OCI-M1 (cell line): ENCODE measurements at regions not wholly inside any gene's neighbourhood (a gene's known extent, or its start where the extent isn't known, plus 50 kb on each side); places are given as distances from the start of the nearest gene placed in this dataset.
"Not testable (repeated sequence)": the region's sequence is repeated elsewhere in the genome, so short reads cannot be mapped to it uniquely, and the experiment has no call there.

Source experiments
- DNase-seq: peaks from one replicate; lab custom pipeline; 2025; lab: John Stamatoyannopoulos, UW

- DNase-seq: no peak
Observed at GRCh38 chr13:34361560-34361959, 543.6 kb downstream of the RFC3 start.

- no peak for DNase-seq
Observed at GRCh38 chr13:34363266-34363665, 545.3 kb downstream of the RFC3 start.

GRCh38 chr13:34364633-34365032 lies 546.7 kb downstream of the RFC3 start:
- no peak for DNase-seq

- no peak for DNase-seq
Observed at GRCh38 chr13:34369931-34370330, 552.0 kb downstream of the RFC3 start.

GRCh38 chr13:34371108-34371507 lies 553.2 kb downstream of the RFC3 start:
- peak; percentile 3 for DNase-seq

GRCh38 chr13:34371645-34372395 lies 553.9 kb downstream of the RFC3 start:
- DNase-seq: no peak

- no peak for DNase-seq
Observed at GRCh38 chr13:34372581-34372980, 554.6 kb downstream of the RFC3 start.

- DNase-seq: no peak
Observed at GRCh38 chr13:34376483-34376882, 558.5 kb downstream of the RFC3 start.

GRCh38 chr13:34381228-34381627 lies 560.8 kb upstream of the NBEA start:
- no peak for DNase-seq

- DNase-seq: no peak
Observed at GRCh38 chr13:34383728-34384127, 558.3 kb upstream of the NBEA start.

- DNase-seq: not testable (repeated sequence)
Observed at GRCh38 chr13:34386229-34386628, 555.8 kb upstream of the NBEA start.

- DNase-seq: no peak
Observed at GRCh38 chr13:34391076-34391475, 551.0 kb upstream of the NBEA start.

- no peak for DNase-seq
Observed at GRCh38 chr13:34401696-34402095, 540.4 kb upstream of the NBEA start.

GRCh38 chr13:34405410-34406181 lies 536.5 kb upstream of the NBEA start:
- DNase-seq: no peak

GRCh38 chr13:34408640-34409039 lies 533.4 kb upstream of the NBEA start:
- no peak for DNase-seq

GRCh38 chr13:34409496-34410182 lies 532.4 kb upstream of the NBEA start:
- DNase-seq: no peak

- DNase-seq: no peak
Observed at GRCh38 chr13:34410678-34411077, 531.4 kb upstream of the NBEA start.

GRCh38 chr13:34411177-34411576 lies 530.9 kb upstream of the NBEA start:
- no peak for DNase-seq

GRCh38 chr13:34411894-34412293 lies 530.2 kb upstream of the NBEA start:
- DNase-seq: no peak

GRCh38 chr13:34412295-34412694 lies 529.8 kb upstream of the NBEA start:
- no peak for DNase-seq

GRCh38 chr13:34412817-34413375 lies 529.2 kb upstream of the NBEA start:
- DNase-seq: peak; percentile 37

- no peak for DNase-seq
Observed at GRCh38 chr13:34413538-34414210, 528.4 kb upstream of the NBEA start.
